ENCODE measurements at regions not wholly inside any gene's neighbourhood (a gene's known extent, or its start where the extent isn't known, plus 50 kb on each side); places are given as distances from the start of the nearest gene placed in this dataset.
"Not testable (repeated sequence)": the region's sequence is repeated elsewhere in the genome, so short reads cannot be mapped to it uniquely, and the experiment has no call there.

DNA sequence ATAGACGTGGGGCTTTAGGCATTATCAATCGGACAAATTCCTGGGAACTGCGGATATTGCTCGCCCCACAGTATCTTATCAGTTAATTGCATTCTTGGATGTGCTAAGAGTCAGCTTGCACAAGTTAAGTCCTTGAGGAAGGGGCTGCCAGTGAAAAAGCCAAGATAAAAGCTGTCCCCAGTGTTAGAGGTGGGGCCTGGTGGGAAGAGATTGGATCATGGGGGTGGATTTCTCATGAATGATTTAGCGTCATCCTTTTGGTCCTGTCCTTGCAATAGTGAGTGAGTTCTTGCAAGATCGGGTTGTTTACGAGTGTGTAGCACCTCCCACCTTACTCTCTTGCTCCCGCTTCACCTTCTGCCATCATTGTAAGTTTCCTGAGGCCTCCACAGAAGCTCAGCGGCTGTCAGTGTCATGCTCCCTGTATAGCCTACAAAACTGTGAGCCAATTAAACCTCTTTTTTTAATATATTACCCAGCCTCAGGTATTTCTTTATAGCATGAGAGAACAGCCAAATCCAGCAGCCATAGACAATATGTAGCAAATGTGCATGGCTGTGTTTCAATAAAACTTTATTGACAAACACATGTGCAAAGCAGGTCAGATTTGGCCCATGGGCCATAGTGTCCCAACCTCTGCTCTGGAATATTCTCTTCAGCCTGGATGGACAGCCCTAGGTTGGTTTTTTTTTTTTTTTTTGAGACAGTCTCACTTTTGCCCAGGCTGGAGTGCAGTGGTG is 189.2 kb downstream of the OTOP1 start:
- TF ChIP-seq, protein P1, sequence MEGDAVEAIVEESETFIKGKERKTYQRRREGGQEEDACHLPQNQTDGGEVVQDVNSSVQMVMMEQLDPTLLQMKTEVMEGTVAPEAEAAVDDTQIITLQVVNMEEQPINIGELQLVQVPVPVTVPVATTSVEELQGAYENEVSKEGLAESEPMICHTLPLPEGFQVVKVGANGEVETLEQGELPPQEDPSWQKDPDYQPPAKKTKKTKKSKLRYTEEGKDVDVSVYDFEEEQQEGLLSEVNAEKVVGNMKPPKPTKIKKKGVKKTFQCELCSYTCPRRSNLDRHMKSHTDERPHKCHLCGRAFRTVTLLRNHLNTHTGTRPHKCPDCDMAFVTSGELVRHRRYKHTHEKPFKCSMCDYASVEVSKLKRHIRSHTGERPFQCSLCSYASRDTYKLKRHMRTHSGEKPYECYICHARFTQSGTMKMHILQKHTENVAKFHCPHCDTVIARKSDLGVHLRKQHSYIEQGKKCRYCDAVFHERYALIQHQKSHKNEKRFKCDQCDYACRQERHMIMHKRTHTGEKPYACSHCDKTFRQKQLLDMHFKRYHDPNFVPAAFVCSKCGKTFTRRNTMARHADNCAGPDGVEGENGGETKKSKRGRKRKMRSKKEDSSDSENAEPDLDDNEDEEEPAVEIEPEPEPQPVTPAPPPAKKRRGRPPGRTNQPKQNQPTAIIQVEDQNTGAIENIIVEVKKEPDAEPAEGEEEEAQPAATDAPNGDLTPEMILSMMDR (conservative IDR thresholded peaks at IDR 0.05; ENCODE audit: low read depth, low read length) = not testable (repeated sequence)
- not testable (repeated sequence) for TF ChIP-seq EZH2phosphoT487 (IDR thresholded peaks at IDR 0.05; ENCODE audit: borderline replicate concordance, low read length)

Data from PC-3 (cell line).